Fibroblast of lung (primary cell): ENCODE measurements at regions not wholly inside any gene's neighbourhood (a gene's known extent, or its start where the extent isn't known, plus 50 kb on each side); places are given as distances from the start of the nearest gene placed in this dataset.

ENCODE experiments used
- DNase-seq, 2 donors: peaks; one replicate each; pipeline versions ENCODE4 v3.0.0 to v3.0.0-alpha.2; 2010; ENCODE audit warnings: low read depth in 2 of 2
- H2AFZ ChIP-seq: 2 replicates; pipeline ENCODE4 v1.5.1; 2012; ENCODE audit warnings: low read length, control low read depth, inconsistent platforms
- H3K27ac ChIP-seq: 2 replicates; pipeline ENCODE4 v1.5.1; 2011; ENCODE audit warnings: low read length, control low read depth; ENCODE audit not compliant: insufficient read depth
- H3K27me3 ChIP-seq: 2 replicates; pipeline ENCODE4 v1.5.1; 2011; ENCODE audit warnings: mild to moderate bottlenecking, low read length; ENCODE audit not compliant: control insufficient read depth, insufficient read depth
- H3K36me3 ChIP-seq: 2 replicates; pipeline ENCODE4 v1.5.1; 2011; ENCODE audit warnings: low read length; ENCODE audit not compliant: control insufficient read depth, insufficient read depth
- H3K4me1 ChIP-seq: 2 replicates; pipeline ENCODE4 v1.5.1; 2011; ENCODE audit warnings: low read length; ENCODE audit not compliant: control insufficient read depth, insufficient read depth; ENCODE audit errors: extremely low read depth
- H3K4me2 ChIP-seq: 2 replicates; pipeline ENCODE4 v1.5.1; 2011; ENCODE audit warnings: low read length, control low read depth; ENCODE audit not compliant: insufficient read depth; ENCODE audit errors: extremely low read depth
- H3K4me3 ChIP-seq, 4 experiments: fragments of 200-600 bp in 1 of 4; sonication (generic) in 1 of 4; replicated peaks in 1 of 4; 2 replicates each; pipeline ENCODE4 v1.5.1; 2011 to 2016; ENCODE audit warnings: low read length in 4 of 4, low read depth in 3 of 4, mild to moderate bottlenecking in 3 of 4, control low read depth in 2 of 4, inconsistent platforms in 1 of 4, mixed read lengths in 1 of 4; ENCODE audit not compliant: insufficient read depth in 1 of 4; ENCODE audit errors: control extremely low read depth in 1 of 4
- H3K79me2 ChIP-seq: 2 replicates; pipeline ENCODE4 v1.5.1; 2012; ENCODE audit warnings: mild to moderate bottlenecking, low read length, inconsistent platforms; ENCODE audit not compliant: control insufficient read depth, insufficient read depth
- H3K9ac ChIP-seq: 2 replicates; pipeline ENCODE4 v1.5.1; 2011; ENCODE audit warnings: mild to moderate bottlenecking, low read length, control low read depth; ENCODE audit not compliant: insufficient read depth
- H3K9me3 ChIP-seq: 2 replicates; pipeline ENCODE4 v1.5.1; 2012; ENCODE audit warnings: low read depth, low read length; ENCODE audit not compliant: control insufficient read depth, insufficient read depth
- H4K20me1 ChIP-seq: 2 replicates; pipeline ENCODE4 v1.5.1; 2011; ENCODE audit warnings: low read length; ENCODE audit not compliant: control insufficient read depth, insufficient read depth; ENCODE audit errors: extremely low read depth
- CTCF ChIP-seq, 2 donors: IDR thresholded peaks in 1 of 2; conservative IDR thresholded peaks in 1 of 2; 1 replicate in 1 of 2; 2 replicates in 1 of 2; pipeline ENCODE4 v1.5.1; 2011 to 2012; ENCODE audit warnings: low read length in 2 of 2, control low read depth in 1 of 2, inconsistent platforms in 1 of 2, low read depth in 1 of 2, mild to moderate bottlenecking in 1 of 2
- EZH2 ChIP-seq: IDR thresholded peaks from 2 replicates; pipeline ENCODE4 v1.5.1; 2012; ENCODE audit warnings: low read length, control low read depth, mild to moderate bottlenecking; ENCODE audit errors: missing control alignments

GRCh38 chr14:57009585-57010515 is 199.6 kb upstream of the OTX2 start:
- H4K20me1 ChIP-seq, result no peaks in the 10 kb centered on the region
- no peak overlapping the region for H3K4me2 ChIP-seq
- H3K27me3 ChIP-seq, result no peaks in the 10 kb centered on the region
- TF ChIP-seq CTCF (conservative IDR thresholded peaks at IDR 0.05 in 1 of 2, IDR thresholded peaks at IDR 0.05 in 1 of 2; ENCODE audit: low read depth in 1 of 2, low read length in 2 of 2) (no peak), EZH2 (no peak)
- DNase-seq, result no peak
- no peak overlapping the region for H3K9ac ChIP-seq
- H3K27ac ChIP-seq, result no peak overlapping the region
- no peaks in the 10 kb centered on the region for H3K36me3 ChIP-seq
- no peaks in the 10 kb centered on the region for H3K79me2 ChIP-seq
- no peak overlapping the region for H2AFZ ChIP-seq
- H3K9me3 ChIP-seq, result no peaks in the 10 kb centered on the region
- H3K4me3 ChIP-seq, result no peak overlapping the region
- no peaks in the 10 kb centered on the region for H3K4me1 ChIP-seq

- Histone ChIP-seq H3K27ac (no peak overlapping the region), H3K4me1 (no peaks in the 10 kb centered on the region), H3K36me3 (no peaks in the 10 kb centered on the region), H3K9me3 (no peaks in the 10 kb centered on the region), H3K4me3 (no peak overlapping the region), H3K9ac (no peak overlapping the region), H2AFZ (no peak overlapping the region), H3K27me3 (no peaks in the 10 kb centered on the region), H3K79me2 (no peaks in the 10 kb centered on the region), H3K4me2 (no peak overlapping the region), H4K20me1 (no peaks in the 10 kb centered on the region)
- no peak for DNase-seq
- TF ChIP-seq CTCF (conservative IDR thresholded peaks at IDR 0.05 in 1 of 2, IDR thresholded peaks at IDR 0.05 in 1 of 2; ENCODE audit: low read depth in 1 of 2, low read length in 2 of 2) (no peak), EZH2 (no peak)
Measured at GRCh38 chr14:57008534-57008933, 198.3 kb upstream of the OTX2 start.

GRCh38 chr14:56998728-56999127 is 188.4 kb upstream of the OTX2 start:
- Histone ChIP-seq H3K36me3 (no peaks in the 10 kb centered on the region), H3K27me3 (no peaks in the 10 kb centered on the region)
- TF ChIP-seq CTCF (conservative IDR thresholded peaks at IDR 0.05 in 1 of 2, IDR thresholded peaks at IDR 0.05 in 1 of 2; ENCODE audit: low read depth in 1 of 2, low read length in 2 of 2) (no peak), EZH2 (no peak)

More at GRCh38 chr14:56998728-56999127, 188.4 kb upstream of the OTX2 start:
- DNase-seq, result no peak
- Histone ChIP-seq H4K20me1 (no peaks in the 10 kb centered on the region), H3K79me2 (no peaks in the 10 kb centered on the region), H2AFZ (no peak overlapping the region), H3K9ac (no peak overlapping the region), H3K4me3 (no peak overlapping the region), H3K4me2 (no peak overlapping the region), H3K27ac (no peak overlapping the region), H3K9me3 (no peaks in the 10 kb centered on the region), H3K4me1 (no peaks in the 10 kb centered on the region)
